WTC11 (cell line): ENCODE measurements at regions not wholly inside any gene's neighbourhood (a gene's known extent, or its start where the extent isn't known, plus 50 kb on each side); places are given as distances from the start of the nearest gene placed in this dataset.

Source experiments
- ATAC-seq: fragments of 200-7000 bp; cut with Tn5 transposase; 2 replicates; pipeline ENCODE4 v1.10.0; 2021; ENCODE audit warnings: mild to moderate bottlenecking, moderate library complexity
- CTCF ChIA-PET: fragments of 300-600 bp; sonication (Branson Sonifier 250); formaldehyde crosslinking; loops from one replicate; lab custom pipeline; 2021; ENCODE audit warnings: antibody characterized with exemption; lab: Charles Lee
- POLR2A ChIA-PET: fragments of 350-600 bp; sonication (Branson Sonifier 250); formaldehyde crosslinking; loops from one replicate; lab custom pipeline; 2021; ENCODE audit warnings: antibody characterized with exemption; lab: Charles Lee
- DNase-seq: peaks from one replicate; pipeline ENCODE4 v3.0.0; 2021; ENCODE audit warnings: low spot score
- H3K27ac Mint-ChIP-seq: 2 replicates; pipeline ENCODE4 v1.8.0; 2021; ENCODE audit warnings: mixed read lengths
- H3K27me3 Mint-ChIP-seq: 2 replicates; pipeline ENCODE4 v1.8.0; 2021; ENCODE audit warnings: low read depth, mild to moderate bottlenecking, moderate library complexity, mixed read lengths
- H3K36me3 Mint-ChIP-seq: 2 replicates; pipeline ENCODE4 v1.8.0; 2021; ENCODE audit warnings: mixed read lengths
- H3K4me1 Mint-ChIP-seq: 2 replicates; pipeline ENCODE4 v1.8.0; 2022; ENCODE audit warnings: mixed read lengths
- H3K4me3 Mint-ChIP-seq: 2 replicates; pipeline ENCODE4 v1.8.0; 2021; ENCODE audit warnings: mild to moderate bottlenecking, moderate library complexity, mixed read lengths
- H3K9me3 Mint-ChIP-seq: 2 replicates; pipeline ENCODE4 v1.8.0; 2021; ENCODE audit warnings: mixed read lengths
- AR ChIP-seq: fragments of 250-450 bp; sonication (Bioruptor Pico); IDR thresholded peaks from 2 replicates; pipeline ENCODE4 v1.9.0; 2021; ENCODE audit warnings: mild to moderate bottlenecking
- GABPB1 ChIP-seq: sonication (generic); formaldehyde crosslinking; IDR thresholded peaks from 2 replicates; pipeline ENCODE4 v1.8.1; 2023; ENCODE audit warnings: mild to moderate bottlenecking, missing genetic modification reagents
- GRHL2 ChIP-seq: fragments of 250-450 bp; sonication (Bioruptor Pico); IDR thresholded peaks from 2 replicates; pipeline ENCODE4 v1.8.0; 2022; ENCODE audit warnings: mild to moderate bottlenecking, moderate library complexity; ENCODE audit not compliant: insufficient replicate concordance, severe bottlenecking
- GTF2I ChIP-seq: fragments of 250-450 bp; sonication (Bioruptor Pico); conservative IDR thresholded peaks from 2 replicates; pipeline ENCODE4 v1.4.0; 2021; ENCODE audit warnings: mild to moderate bottlenecking
- KAT7 ChIP-seq: sonication (generic); formaldehyde crosslinking; IDR thresholded peaks from 2 replicates; pipeline ENCODE4 v1.8.1; 2023; ENCODE audit warnings: missing genetic modification reagents, mild to moderate bottlenecking, borderline replicate concordance
- PRRX2 ChIP-seq: fragments of 250-450 bp; sonication (Bioruptor Pico); IDR thresholded peaks from 2 replicates; pipeline ENCODE4 v1.8.0; 2021; ENCODE audit warnings: mild to moderate bottlenecking
- SOX15 ChIP-seq: fragments of 250-450 bp; sonication (Bioruptor Pico); IDR thresholded peaks from 2 replicates; pipeline ENCODE4 v1.9.0; 2021; ENCODE audit warnings: mild to moderate bottlenecking
- TCF7 ChIP-seq: sonication (generic); formaldehyde crosslinking; IDR thresholded peaks from 2 replicates; pipeline ENCODE4 v1.8.0; 2022; ENCODE audit warnings: mild to moderate bottlenecking, low read depth, missing genetic modification reagents, moderate library complexity
- TEAD4 ChIP-seq: sonication (generic); formaldehyde crosslinking; IDR thresholded peaks from 2 replicates; pipeline ENCODE4 v1.8.0; 2022; ENCODE audit warnings: mild to moderate bottlenecking, missing genetic modification reagents
- TP53 ChIP-seq: sonication (generic); formaldehyde crosslinking; IDR thresholded peaks from 2 replicates; pipeline ENCODE4 v1.8.1; 2023; ENCODE audit warnings: mild to moderate bottlenecking, missing genetic modification reagents
- ZNF219 ChIP-seq: sonication (generic); formaldehyde crosslinking; IDR thresholded peaks from 2 replicates; pipeline ENCODE4 v1.8.0; 2023; ENCODE audit warnings: missing genetic modification reagents, mild to moderate bottlenecking, borderline replicate concordance
- ZNF232 ChIP-seq: sonication (generic); formaldehyde crosslinking; IDR thresholded peaks from 2 replicates; pipeline ENCODE4 v1.8.0; 2022; ENCODE audit warnings: mild to moderate bottlenecking, missing genetic modification reagents
- ZNF425 ChIP-seq: fragments of 250-450 bp; sonication (Bioruptor Pico); conservative IDR thresholded peaks from 2 replicates; pipeline ENCODE4 v1.9.0; 2021; ENCODE audit warnings: mild to moderate bottlenecking
- ZNF512 ChIP-seq: sonication (generic); formaldehyde crosslinking; IDR thresholded peaks from 2 replicates; pipeline ENCODE4 v1.8.1; 2022; ENCODE audit warnings: missing genetic modification reagents, borderline replicate concordance
- TF ChIP-seq, protein P1 (sequence below): sonication (generic); formaldehyde crosslinking; IDR thresholded peaks from 2 replicates; pipeline ENCODE4 v1.8.1; 2022; ENCODE audit warnings: low read depth, mild to moderate bottlenecking, moderate library complexity, missing genetic modification reagents, borderline replicate concordance
- TF ChIP-seq, protein P2 (sequence below): fragments of 200-600 bp; IDR thresholded peaks from 2 replicates; pipeline ENCODE4 v1.8.0; 2022; ENCODE audit warnings: antibody characterized with exemption
- TF ChIP-seq, protein P3 (sequence below): sonication (generic); formaldehyde crosslinking; IDR thresholded peaks from 2 replicates; pipeline ENCODE4 v1.8.1; 2023; ENCODE audit warnings: mild to moderate bottlenecking, missing genetic modification reagents, borderline replicate concordance

- Mint-ChIP-seq H3K27ac (no peak overlapping the region), H3K27me3 (no peaks in the 10 kb centered on the region), H3K4me1 (no peaks in the 10 kb centered on the region), H3K9me3 (peaks cover 6% of the 10 kb centered on the region; the same call in 1 of the 2 replicates), H3K4me3 (no peak overlapping the region), H3K36me3 (no peaks in the 10 kb centered on the region)
- ChIA-PET CTCF (no interaction called here), POLR2A (no interaction called here)
- DNase-seq (no peak), ATAC-seq (no peak)
- TF ChIP-seq, protein P1, sequence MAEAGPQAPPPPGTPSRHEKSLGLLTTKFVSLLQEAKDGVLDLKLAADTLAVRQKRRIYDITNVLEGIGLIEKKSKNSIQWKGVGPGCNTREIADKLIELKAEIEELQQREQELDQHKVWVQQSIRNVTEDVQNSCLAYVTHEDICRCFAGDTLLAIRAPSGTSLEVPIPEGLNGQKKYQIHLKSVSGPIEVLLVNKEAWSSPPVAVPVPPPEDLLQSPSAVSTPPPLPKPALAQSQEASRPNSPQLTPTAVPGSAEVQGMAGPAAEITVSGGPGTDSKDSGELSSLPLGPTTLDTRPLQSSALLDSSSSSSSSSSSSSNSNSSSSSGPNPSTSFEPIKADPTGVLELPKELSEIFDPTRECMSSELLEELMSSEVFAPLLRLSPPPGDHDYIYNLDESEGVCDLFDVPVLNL (CRISPR knock-in tag), result no peak
- TF ChIP-seq TEAD4 (CRISPR knock-in tag) (no peak), GRHL2 (no peak), PRRX2 (no peak), ZNF232 (CRISPR knock-in tag) (no peak), TCF7 (CRISPR knock-in tag) (no peak), KAT7 (CRISPR knock-in tag) (no peak), ZNF219 (CRISPR knock-in tag) (no peak), ZNF512 (CRISPR knock-in tag) (no peak)
Measured at GRCh38 chr10:9944690-9945089, 1073.0 kb upstream of the CELF2 start.

GRCh38 chr10:9950070-9950469 lies 1067.6 kb upstream of the CELF2 start:
- DNase-seq (no peak), ATAC-seq (no peak)
- H3K4me3 Mint-ChIP-seq, result no peak overlapping the region
- no peak overlapping the region for H3K27ac Mint-ChIP-seq
- ChIA-PET CTCF (no interaction called here), POLR2A (no interaction called here)
- no peak for TF ChIP-seq ZNF425 (CRISPR knock-in tag)
- no peaks in the 10 kb centered on the region for H3K4me1 Mint-ChIP-seq
- no peaks in the 10 kb centered on the region for H3K36me3 Mint-ChIP-seq
- H3K27me3 Mint-ChIP-seq, result no peaks in the 10 kb centered on the region
- H3K9me3 Mint-ChIP-seq, result peaks cover 10% of the 10 kb centered on the region; the same call in 1 of the 2 replicates

GRCh38 chr10:9951481-9952257 lies 1066.0 kb upstream of the CELF2 start:
- H3K36me3 Mint-ChIP-seq, result no peaks in the 10 kb centered on the region
- CTCF ChIA-PET, result no interaction called here
- ATAC-seq (no peak), DNase-seq (no peak)
- H3K27me3 Mint-ChIP-seq, result no peaks in the 10 kb centered on the region
- peaks cover 6% of the 10 kb centered on the region; the same call in 1 of the 2 replicates for H3K9me3 Mint-ChIP-seq
- POLR2A ChIA-PET, result no interaction called here
- no peak overlapping the region for H3K4me3 Mint-ChIP-seq
- no peak overlapping the region for H3K27ac Mint-ChIP-seq
- no peaks in the 10 kb centered on the region for H3K4me1 Mint-ChIP-seq
- TF ChIP-seq, protein P2, sequence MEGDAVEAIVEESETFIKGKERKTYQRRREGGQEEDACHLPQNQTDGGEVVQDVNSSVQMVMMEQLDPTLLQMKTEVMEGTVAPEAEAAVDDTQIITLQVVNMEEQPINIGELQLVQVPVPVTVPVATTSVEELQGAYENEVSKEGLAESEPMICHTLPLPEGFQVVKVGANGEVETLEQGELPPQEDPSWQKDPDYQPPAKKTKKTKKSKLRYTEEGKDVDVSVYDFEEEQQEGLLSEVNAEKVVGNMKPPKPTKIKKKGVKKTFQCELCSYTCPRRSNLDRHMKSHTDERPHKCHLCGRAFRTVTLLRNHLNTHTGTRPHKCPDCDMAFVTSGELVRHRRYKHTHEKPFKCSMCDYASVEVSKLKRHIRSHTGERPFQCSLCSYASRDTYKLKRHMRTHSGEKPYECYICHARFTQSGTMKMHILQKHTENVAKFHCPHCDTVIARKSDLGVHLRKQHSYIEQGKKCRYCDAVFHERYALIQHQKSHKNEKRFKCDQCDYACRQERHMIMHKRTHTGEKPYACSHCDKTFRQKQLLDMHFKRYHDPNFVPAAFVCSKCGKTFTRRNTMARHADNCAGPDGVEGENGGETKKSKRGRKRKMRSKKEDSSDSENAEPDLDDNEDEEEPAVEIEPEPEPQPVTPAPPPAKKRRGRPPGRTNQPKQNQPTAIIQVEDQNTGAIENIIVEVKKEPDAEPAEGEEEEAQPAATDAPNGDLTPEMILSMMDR, result no peak
- TF ChIP-seq AR (CRISPR knock-in tag) (no peak), GTF2I (CRISPR knock-in tag) (no peak), TP53 (no peak), SOX15 (CRISPR knock-in tag) (no peak), GABPB1 (CRISPR knock-in tag) (no peak)
- TF ChIP-seq, protein P3, sequence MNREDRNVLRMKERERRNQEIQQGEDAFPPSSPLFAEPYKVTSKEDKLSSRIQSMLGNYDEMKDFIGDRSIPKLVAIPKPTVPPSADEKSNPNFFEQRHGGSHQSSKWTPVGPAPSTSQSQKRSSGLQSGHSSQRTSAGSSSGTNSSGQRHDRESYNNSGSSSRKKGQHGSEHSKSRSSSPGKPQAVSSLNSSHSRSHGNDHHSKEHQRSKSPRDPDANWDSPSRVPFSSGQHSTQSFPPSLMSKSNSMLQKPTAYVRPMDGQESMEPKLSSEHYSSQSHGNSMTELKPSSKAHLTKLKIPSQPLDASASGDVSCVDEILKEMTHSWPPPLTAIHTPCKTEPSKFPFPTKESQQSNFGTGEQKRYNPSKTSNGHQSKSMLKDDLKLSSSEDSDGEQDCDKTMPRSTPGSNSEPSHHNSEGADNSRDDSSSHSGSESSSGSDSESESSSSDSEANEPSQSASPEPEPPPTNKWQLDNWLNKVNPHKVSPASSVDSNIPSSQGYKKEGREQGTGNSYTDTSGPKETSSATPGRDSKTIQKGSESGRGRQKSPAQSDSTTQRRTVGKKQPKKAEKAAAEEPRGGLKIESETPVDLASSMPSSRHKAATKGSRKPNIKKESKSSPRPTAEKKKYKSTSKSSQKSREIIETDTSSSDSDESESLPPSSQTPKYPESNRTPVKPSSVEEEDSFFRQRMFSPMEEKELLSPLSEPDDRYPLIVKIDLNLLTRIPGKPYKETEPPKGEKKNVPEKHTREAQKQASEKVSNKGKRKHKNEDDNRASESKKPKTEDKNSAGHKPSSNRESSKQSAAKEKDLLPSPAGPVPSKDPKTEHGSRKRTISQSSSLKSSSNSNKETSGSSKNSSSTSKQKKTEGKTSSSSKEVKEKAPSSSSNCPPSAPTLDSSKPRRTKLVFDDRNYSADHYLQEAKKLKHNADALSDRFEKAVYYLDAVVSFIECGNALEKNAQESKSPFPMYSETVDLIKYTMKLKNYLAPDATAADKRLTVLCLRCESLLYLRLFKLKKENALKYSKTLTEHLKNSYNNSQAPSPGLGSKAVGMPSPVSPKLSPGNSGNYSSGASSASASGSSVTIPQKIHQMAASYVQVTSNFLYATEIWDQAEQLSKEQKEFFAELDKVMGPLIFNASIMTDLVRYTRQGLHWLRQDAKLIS (CRISPR knock-in tag), result no peak
